ENCODE measurements at regions not wholly inside any gene's neighbourhood (a gene's known extent, or its start where the extent isn't known, plus 50 kb on each side); places are given as distances from the start of the nearest gene placed in this dataset.

GRCh38 chr16:54707813-54708212 lies 222.9 kb upstream of the IRX5 start:
- H3K4me1 ChIP-seq: no peaks in the 10 kb centered on the region
- H3K9me3 ChIP-seq (ENCODE audit: control insufficient read depth, low read length): no peaks in the 10 kb centered on the region
- TF ChIP-seq CTCF (IDR thresholded peaks at IDR 0.05): no peak
- no peaks in the 10 kb centered on the region for H3K27me3 ChIP-seq (ENCODE audit: control insufficient read depth, insufficient read depth, low read length)
- H3K4me2 ChIP-seq (ENCODE audit: low read length): no peak overlapping the region
- H3K4me3 ChIP-seq (ENCODE audit: low read depth, low read length): no peak overlapping the region
- H3K79me2 ChIP-seq: no peaks in the 10 kb centered on the region
- H3K27ac ChIP-seq: no peak overlapping the region
- H3K9ac ChIP-seq: no peak overlapping the region
- H2AFZ ChIP-seq: no peak overlapping the region
- no peaks in the 10 kb centered on the region for H3K36me3 ChIP-seq (ENCODE audit: control insufficient read depth, insufficient read depth, low read length)

- Histone ChIP-seq H3K4me2 (ENCODE audit: low read length) (no peak overlapping the region), H3K9ac (no peak overlapping the region), H3K79me2 (no peaks in the 10 kb centered on the region), H2AFZ (no peak overlapping the region), H3K27ac (no peak overlapping the region), H3K27me3 (ENCODE audit: control insufficient read depth, insufficient read depth, low read length) (no peaks in the 10 kb centered on the region), H3K36me3 (ENCODE audit: control insufficient read depth, insufficient read depth, low read length) (no peaks in the 10 kb centered on the region), H3K4me1 (no peaks in the 10 kb centered on the region), H3K4me3 (ENCODE audit: low read depth, low read length) (no peak overlapping the region), H3K9me3 (ENCODE audit: control insufficient read depth, low read length) (no peaks in the 10 kb centered on the region)
- no peak for TF ChIP-seq CTCF (IDR thresholded peaks at IDR 0.05)
These were observed 224.3 kb upstream of the IRX5 start for GRCh38 chr16:54706406-54706805.

- Histone ChIP-seq H3K4me3 (ENCODE audit: low read depth, low read length) (no peak overlapping the region), H3K79me2 (no peaks in the 10 kb centered on the region), H3K4me2 (ENCODE audit: low read length) (no peak overlapping the region), H2AFZ (no peak overlapping the region), H3K27me3 (ENCODE audit: control insufficient read depth, insufficient read depth, low read length) (no peaks in the 10 kb centered on the region), H3K9me3 (ENCODE audit: control insufficient read depth, low read length) (no peaks in the 10 kb centered on the region), H3K36me3 (ENCODE audit: control insufficient read depth, insufficient read depth, low read length) (no peaks in the 10 kb centered on the region), H3K4me1 (no peaks in the 10 kb centered on the region), H3K9ac (no peak overlapping the region), H3K27ac (no peak overlapping the region)
- TF ChIP-seq CTCF (IDR thresholded peaks at IDR 0.05): no peak
These were observed 227.3 kb upstream of the IRX5 start for GRCh38 chr16:54703339-54703738.

- H3K27me3 ChIP-seq (ENCODE audit: control insufficient read depth, insufficient read depth, low read length): no peaks in the 10 kb centered on the region
- H3K9me3 ChIP-seq (ENCODE audit: control insufficient read depth, low read length): no peaks in the 10 kb centered on the region
- H3K4me2 ChIP-seq (ENCODE audit: low read length): no peak overlapping the region
- no peak for TF ChIP-seq CTCF (IDR thresholded peaks at IDR 0.05)
- no peaks in the 10 kb centered on the region for H3K79me2 ChIP-seq
- H3K4me3 ChIP-seq (ENCODE audit: low read depth, low read length): no peak overlapping the region
- H3K4me1 ChIP-seq: no peaks in the 10 kb centered on the region
- no peak overlapping the region for H3K9ac ChIP-seq
- H3K36me3 ChIP-seq (ENCODE audit: control insufficient read depth, insufficient read depth, low read length): no peaks in the 10 kb centered on the region
- H3K27ac ChIP-seq: no peak overlapping the region
- H2AFZ ChIP-seq: no peak overlapping the region
These were observed 231.0 kb upstream of the IRX5 start for GRCh38 chr16:54699656-54700055.

GRCh38 chr16:54697677-54698076 lies 233.0 kb upstream of the IRX5 start:
- TF ChIP-seq CTCF (IDR thresholded peaks at IDR 0.05): no peak
- no peak overlapping the region for H3K4me2 ChIP-seq (ENCODE audit: low read length)

More at GRCh38 chr16:54697677-54698076, 233.0 kb upstream of the IRX5 start:
- Histone ChIP-seq H3K27me3 (ENCODE audit: control insufficient read depth, insufficient read depth, low read length) (no peaks in the 10 kb centered on the region), H2AFZ (no peak overlapping the region), H3K9me3 (ENCODE audit: control insufficient read depth, low read length) (no peaks in the 10 kb centered on the region), H3K79me2 (no peaks in the 10 kb centered on the region), H3K4me3 (ENCODE audit: low read depth, low read length) (no peak overlapping the region), H3K36me3 (ENCODE audit: control insufficient read depth, insufficient read depth, low read length) (no peaks in the 10 kb centered on the region), H3K27ac (no peak overlapping the region), H3K4me1 (no peaks in the 10 kb centered on the region), H3K9ac (no peak overlapping the region)
